Ecto neural progenitor cell (in vitro differentiated cells): ENCODE measurements at regions not wholly inside any gene's neighbourhood (a gene's known extent, or its start where the extent isn't known, plus 50 kb on each side); places are given as distances from the start of the nearest gene placed in this dataset.
A peak's percentile ranks its signal among the peaks of the same experiment; 100 is the strongest.

Experiments used
- DNase-seq: peaks from one replicate; pipeline ENCODE4 v3.0.0-alpha.2; 2018; ENCODE audit warnings: low spot score

GRCh38 chr4:62898115-62898514 lies 1511.1 kb downstream of the TECRL start:
- peak; percentile 40 for DNase-seq

- DNase-seq = no peak
Observed at GRCh38 chr4:62896721-62897120, 1512.5 kb downstream of the TECRL start.

GRCh38 chr4:62881901-62882300 lies 1527.3 kb downstream of the TECRL start:
- no peak for DNase-seq

GRCh38 chr4:62881210-62881609 lies 1528.0 kb downstream of the TECRL start:
- DNase-seq = no peak

GRCh38 chr4:62872856-62873255 lies 1536.4 kb downstream of the TECRL start:
- no peak for DNase-seq

- DNase-seq = no peak
Observed at GRCh38 chr4:62871078-62871477, 1538.2 kb downstream of the TECRL start.

GRCh38 chr4:62870451-62870850 lies 1538.8 kb downstream of the TECRL start:
- no peak for DNase-seq

- DNase-seq = no peak
Observed at GRCh38 chr4:62865261-62865660, 1544.0 kb downstream of the TECRL start.

- no peak for DNase-seq
Observed at GRCh38 chr4:62849696-62850095, 1559.6 kb downstream of the TECRL start.

- DNase-seq = no peak
Observed at GRCh38 chr4:62835631-62836030, 1573.6 kb downstream of the TECRL start.

- no peak for DNase-seq
Observed at GRCh38 chr4:62822306-62822705, 1586.9 kb downstream of the TECRL start.

GRCh38 chr4:62816566-62816965 lies 1592.7 kb downstream of the TECRL start:
- DNase-seq = no peak

GRCh38 chr4:62814510-62815047 lies 1594.7 kb downstream of the TECRL start:
- no peak for DNase-seq

GRCh38 chr4:62806816-62807215 lies 1602.4 kb downstream of the TECRL start:
- no peak for DNase-seq

GRCh38 chr4:62804075-62804474 lies 1603.9 kb downstream of the ADGRL3 start:
- no peak for DNase-seq

GRCh38 chr4:62797221-62797620 lies 1597.1 kb downstream of the ADGRL3 start:
- DNase-seq = no peak

GRCh38 chr4:62791386-62791785 lies 1591.3 kb downstream of the ADGRL3 start:
- no peak for DNase-seq

- peak; percentile 50 for DNase-seq
Observed at GRCh38 chr4:62771983-62772557, 1571.9 kb downstream of the ADGRL3 start.

GRCh38 chr4:62740296-62740695 lies 1540.2 kb downstream of the ADGRL3 start:
- no peak for DNase-seq

- no peak for DNase-seq
Observed at GRCh38 chr4:62717154-62717553, 1517.0 kb downstream of the ADGRL3 start.

- no peak for DNase-seq
Observed at GRCh38 chr4:62711575-62711974, 1511.4 kb downstream of the ADGRL3 start.

GRCh38 chr4:62709618-62710252 lies 1509.6 kb downstream of the ADGRL3 start:
- no peak for DNase-seq

- no peak for DNase-seq
Observed at GRCh38 chr4:62706423-62706822, 1506.3 kb downstream of the ADGRL3 start.
